ENCODE measurements at regions not wholly inside any gene's neighbourhood (a gene's known extent, or its start where the extent isn't known, plus 50 kb on each side); places are given as distances from the start of the nearest gene placed in this dataset.

- TF ChIP-seq CTCF (IDR thresholded peaks at IDR 0.05), result no peak
- TF ChIP-seq POLR2A (IDR thresholded peaks at IDR 0.05), result no peak
Measured at GRCh38 chr7:130996833-130997231, 262.8 kb upstream of the KLF14 start.

All from testis (tissue), 2 donors.